ENCODE measurements at regions not wholly inside any gene's neighbourhood (a gene's known extent, or its start where the extent isn't known, plus 50 kb on each side); places are given as distances from the start of the nearest gene placed in this dataset.

GRCh38 chr12:124478416-124478815 lies 89.0 kb downstream of the NCOR2 start:
- H3K9me3 Mint-ChIP-seq, result peaks cover 9% of the 10 kb centered on the region
- H3K4me3 Mint-ChIP-seq, result no peak overlapping the region
- peak overlapping the region; percentile 44 for H3K27ac Mint-ChIP-seq
- no peak for DNase-seq (ENCODE audit: low spot score in 2 of 2, unreplicated experiment in 2 of 2)
- H3K27me3 Mint-ChIP-seq (ENCODE audit: low read depth), result no peaks in the 10 kb centered on the region
- peaks cover 48% of the 10 kb centered on the region for H3K36me3 Mint-ChIP-seq
- TF ChIP-seq CTCF (IDR thresholded peaks at IDR 0.05; ENCODE audit: unreplicated experiment), result no peak
- peaks cover 18% of the 10 kb centered on the region for H3K4me1 Mint-ChIP-seq

DNA sequence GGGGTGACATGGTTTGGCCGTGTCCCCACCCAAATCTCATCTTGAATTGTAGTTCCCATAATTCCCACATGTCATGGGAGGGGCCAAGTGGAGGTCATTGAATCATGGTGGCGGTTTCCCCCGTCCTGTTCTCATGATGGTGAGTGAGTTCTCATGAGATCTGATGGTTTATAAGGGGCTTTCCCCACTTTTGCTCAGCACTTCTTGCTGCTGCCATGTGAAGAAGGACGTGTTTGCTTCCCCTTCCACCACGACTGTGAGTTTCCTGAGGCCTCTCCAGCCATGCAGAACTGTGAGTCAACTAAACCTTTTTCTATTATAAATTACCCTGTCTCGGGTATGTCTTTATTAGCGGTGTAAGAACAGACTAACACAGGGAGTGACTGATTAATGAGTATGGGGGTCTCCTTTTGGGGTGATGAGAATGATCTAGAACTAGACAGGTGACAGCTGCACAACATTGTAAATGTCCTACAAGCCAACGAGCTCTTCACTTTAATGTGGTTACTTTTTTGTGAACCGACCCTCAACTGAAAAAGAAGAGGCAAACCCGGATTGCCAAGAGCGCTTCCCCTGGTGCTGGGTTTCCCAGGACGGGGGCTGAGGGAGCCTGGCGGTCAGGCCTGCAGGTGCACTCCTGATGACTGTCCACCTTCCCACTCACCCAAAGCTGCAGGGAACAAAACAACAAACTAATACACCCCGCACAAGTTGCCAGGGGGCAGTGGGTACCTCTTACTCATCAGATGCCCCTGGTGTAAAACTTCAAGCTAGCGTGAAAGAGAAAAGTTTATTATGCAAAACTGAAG lies 90.1 kb downstream of the NCOR2 start:
- Mint-ChIP-seq H3K27me3 (ENCODE audit: low read depth) (no peaks in the 10 kb centered on the region), H3K9me3 (peaks cover 10% of the 10 kb centered on the region), H3K4me3 (no peak overlapping the region), H3K4me1 (peaks cover 18% of the 10 kb centered on the region), H3K36me3 (peaks cover 59% of the 10 kb centered on the region), H3K27ac (peak overlapping the region; percentile 36)
- DNase-seq (ENCODE audit: low spot score in 2 of 2, unreplicated experiment in 2 of 2), result no peak
- no peak for TF ChIP-seq CTCF (IDR thresholded peaks at IDR 0.05; ENCODE audit: unreplicated experiment)

DNA sequence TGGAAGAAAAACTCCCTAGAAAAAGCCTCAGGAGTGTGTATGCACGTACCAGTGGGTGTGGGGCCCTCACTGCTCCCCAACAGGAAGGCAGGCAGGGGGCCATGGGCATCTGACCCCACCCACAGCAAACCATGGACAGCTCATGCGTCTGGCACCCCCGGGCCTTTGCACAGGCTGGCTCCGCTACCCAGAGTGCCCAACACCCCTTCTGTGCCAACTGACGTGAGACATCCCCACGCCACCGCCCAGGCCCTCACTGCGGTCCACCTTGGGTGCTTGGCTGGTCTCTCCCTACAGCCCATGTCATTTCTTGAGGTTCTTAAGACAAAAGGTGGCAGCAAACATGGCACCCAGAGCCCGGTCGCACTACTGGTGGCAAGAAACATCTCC lies 91.4 kb downstream of the NCOR2 start:
- Mint-ChIP-seq H3K27ac (no peak overlapping the region), H3K4me1 (peaks cover 18% of the 10 kb centered on the region), H3K36me3 (peaks cover 64% of the 10 kb centered on the region)

GRCh38 chr12:124475295-124476010 lies 92.0 kb downstream of the NCOR2 start:
- Mint-ChIP-seq H3K36me3 (peaks cover 68% of the 10 kb centered on the region), H3K27ac (no peak overlapping the region), H3K9me3 (peaks cover 15% of the 10 kb centered on the region)

More for the DNA sequence above, 91.4 kb downstream of the NCOR2 start:
- no peak for DNase-seq (ENCODE audit: low spot score in 2 of 2, unreplicated experiment in 2 of 2)
- peaks cover 14% of the 10 kb centered on the region for H3K9me3 Mint-ChIP-seq
- TF ChIP-seq CTCF (IDR thresholded peaks at IDR 0.05; ENCODE audit: unreplicated experiment), result no peak
- no peaks in the 10 kb centered on the region for H3K27me3 Mint-ChIP-seq (ENCODE audit: low read depth)
- no peak overlapping the region for H3K4me3 Mint-ChIP-seq

GRCh38 chr12:124474709-124475108 lies 92.7 kb downstream of the NCOR2 start:
- Mint-ChIP-seq H3K4me3 (no peak overlapping the region), H3K36me3 (peaks cover 76% of the 10 kb centered on the region), H3K27me3 (ENCODE audit: low read depth) (no peaks in the 10 kb centered on the region), H3K4me1 (peaks cover 14% of the 10 kb centered on the region), H3K9me3 (peaks cover 20% of the 10 kb centered on the region), H3K27ac (no peak overlapping the region)
- no peak for TF ChIP-seq CTCF (IDR thresholded peaks at IDR 0.05; ENCODE audit: unreplicated experiment)
- DNase-seq (ENCODE audit: low spot score in 2 of 2, unreplicated experiment in 2 of 2), result no peak

More at GRCh38 chr12:124475295-124476010, 92.0 kb downstream of the NCOR2 start:
- H3K27me3 Mint-ChIP-seq (ENCODE audit: low read depth), result no peaks in the 10 kb centered on the region
- peaks cover 17% of the 10 kb centered on the region for H3K4me1 Mint-ChIP-seq
- no peak for TF ChIP-seq CTCF (IDR thresholded peaks at IDR 0.05; ENCODE audit: unreplicated experiment)
- no peak for DNase-seq (ENCODE audit: low spot score in 2 of 2, unreplicated experiment in 2 of 2)
- H3K4me3 Mint-ChIP-seq, result no peak overlapping the region
